Hepatocyte (in vitro differentiated cells): ENCODE measurements at regions not wholly inside any gene's neighbourhood (a gene's known extent, or its start where the extent isn't known, plus 50 kb on each side); places are given as distances from the start of the nearest gene placed in this dataset.

ENCODE experiments used
- CTCF ChIP-seq: fragments of 200-600 bp; sonication (generic); IDR thresholded peaks from 2 replicates; pipeline ENCODE4 v1.5.1; 2016; ENCODE audit warnings: antibody characterized with exemption, mild to moderate bottlenecking; ENCODE audit not compliant: poor library complexity
- EZH2 ChIP-seq: fragments of 200-600 bp; sonication (generic); IDR thresholded peaks from 2 replicates; pipeline ENCODE4 v1.6.1; 2016; ENCODE audit warnings: antibody characterized with exemption, mild to moderate bottlenecking, borderline replicate concordance
- EZH2phosphoT487 ChIP-seq: fragments of 200-600 bp; sonication (generic); IDR thresholded peaks from one replicate; pipeline ENCODE4 v1.6.1; 2018; ENCODE audit warnings: antibody characterized with exemption, mild to moderate bottlenecking, low read depth, moderate library complexity; ENCODE audit not compliant: unreplicated experiment, severe bottlenecking

GRCh38 chr5:3704661-3705060, 109.0 kb downstream of the IRX1 start:
- TF ChIP-seq CTCF, result no peak
- no peak for TF ChIP-seq EZH2
- TF ChIP-seq EZH2phosphoT487, result no peak
